H9 (cell line): ENCODE measurements at regions not wholly inside any gene's neighbourhood (a gene's known extent, or its start where the extent isn't known, plus 50 kb on each side); places are given as distances from the start of the nearest gene placed in this dataset.

ENCODE experiments used
- DNase-seq: peaks from one replicate; pipeline ENCODE4 v3.0.0-alpha.2; 2017
- H2AFZ ChIP-seq: one replicate; pipeline ENCODE4 v1.6.1; 2013; ENCODE audit warnings: mild to moderate bottlenecking, low read length, control low read depth, moderate library complexity
- H2AK5ac ChIP-seq: 2 replicates; pipeline ENCODE4 v1.6.1; 2013; ENCODE audit warnings: low read length, control low read depth, mixed read lengths; ENCODE audit not compliant: insufficient read length
- H2BK120ac ChIP-seq: one replicate; pipeline ENCODE4 v1.6.1; 2013; ENCODE audit warnings: low read depth, mild to moderate bottlenecking, low read length, control low read depth, inconsistent platforms; ENCODE audit not compliant: poor library complexity, severe bottlenecking
- H2BK12ac ChIP-seq: 2 replicates; pipeline ENCODE4 v1.6.1; 2013; ENCODE audit warnings: low read length, control low read depth, mixed read lengths, low read depth; ENCODE audit not compliant: insufficient read length
- H2BK15ac ChIP-seq: 2 replicates; pipeline ENCODE4 v1.6.1; 2013; ENCODE audit warnings: low read depth, low read length, control low read depth
- H2BK20ac ChIP-seq: one replicate; pipeline ENCODE4 v1.6.1; 2013; ENCODE audit warnings: low read depth, mild to moderate bottlenecking, low read length, control low read depth, inconsistent platforms; ENCODE audit not compliant: poor library complexity, severe bottlenecking
- H2BK5ac ChIP-seq: 2 replicates; pipeline ENCODE4 v1.6.1; 2013; ENCODE audit warnings: low read length, control low read depth, mixed read lengths; ENCODE audit not compliant: insufficient read length
- H3K14ac ChIP-seq: 2 replicates; pipeline ENCODE4 v1.6.1; 2013; ENCODE audit warnings: low read length, control low read depth; ENCODE audit not compliant: insufficient read depth
- H3K18ac ChIP-seq: 2 replicates; pipeline ENCODE4 v1.6.1; 2013; ENCODE audit warnings: low read depth, mild to moderate bottlenecking, mixed read lengths, low read length, control low read depth; ENCODE audit not compliant: insufficient read length
- H3K23ac ChIP-seq: 2 replicates; pipeline ENCODE4 v1.6.1; 2013; ENCODE audit warnings: low read length, control low read depth, mixed read lengths, low read depth; ENCODE audit not compliant: insufficient read length
- H3K23me2 ChIP-seq: 2 replicates; pipeline ENCODE4 v1.6.1; 2013; ENCODE audit warnings: low read depth, mild to moderate bottlenecking, mixed read lengths, low read length, control low read depth; ENCODE audit not compliant: insufficient read length, poor library complexity, severe bottlenecking
- H3K27ac ChIP-seq: 2 replicates; pipeline ENCODE4 v1.5.1; 2013; ENCODE audit warnings: low read length, control low read depth, mixed read lengths, low read depth; ENCODE audit not compliant: insufficient read length
- H3K27me3 ChIP-seq: 2 replicates; pipeline ENCODE4 v1.6.1; 2013; ENCODE audit warnings: low read length, control low read depth, inconsistent platforms; ENCODE audit not compliant: insufficient read depth
- H3K4ac ChIP-seq: 2 replicates; pipeline ENCODE4 v1.6.1; 2013; ENCODE audit warnings: low read depth, mild to moderate bottlenecking, control low read depth, inconsistent platforms, low read length, moderate library complexity
- H3K4me1 ChIP-seq: 2 replicates; pipeline ENCODE4 v1.6.1; 2013; ENCODE audit warnings: low read length, control low read depth, inconsistent platforms; ENCODE audit not compliant: insufficient read depth
- H3K4me2 ChIP-seq: 2 replicates; pipeline ENCODE4 v1.6.1; 2013; ENCODE audit warnings: low read length, control low read depth, mixed read lengths; ENCODE audit not compliant: insufficient read length, insufficient read depth
- H3K56ac ChIP-seq: 2 replicates; pipeline ENCODE4 v1.6.1; 2013; ENCODE audit warnings: low read depth, mild to moderate bottlenecking, mixed read lengths, low read length, control low read depth; ENCODE audit not compliant: insufficient read length
- H3K79me1 ChIP-seq: 2 replicates; pipeline ENCODE4 v1.6.1; 2013; ENCODE audit warnings: low read depth, mild to moderate bottlenecking, moderate library complexity, low read length, control low read depth, inconsistent platforms; ENCODE audit not compliant: insufficient read depth, poor library complexity, severe bottlenecking
- H3K79me2 ChIP-seq: 2 replicates; pipeline ENCODE4 v1.6.1; 2013; ENCODE audit warnings: low read length, control low read depth, inconsistent platforms; ENCODE audit not compliant: insufficient read depth
- H3K9ac ChIP-seq: 2 replicates; pipeline ENCODE4 v1.6.1; 2013; ENCODE audit warnings: low read length, control low read depth, mixed read lengths; ENCODE audit not compliant: insufficient read length; ENCODE audit errors: extremely low read depth
- H3K9me3 ChIP-seq: one replicate; pipeline ENCODE4 v1.6.1; 2013; ENCODE audit warnings: low read depth, low read length, inconsistent platforms; ENCODE audit not compliant: control insufficient read depth
- H3T11ph ChIP-seq: one replicate; pipeline ENCODE4 v1.6.1; 2013; ENCODE audit warnings: mild to moderate bottlenecking, low read length, control low read depth, inconsistent platforms
- H4K20me1 ChIP-seq: one replicate; pipeline ENCODE4 v1.6.1; 2013; ENCODE audit not compliant: control insufficient read depth, insufficient read length, insufficient read depth
- H4K5ac ChIP-seq: 2 replicates; pipeline ENCODE4 v1.6.1; 2013; ENCODE audit warnings: low read depth, mild to moderate bottlenecking, mixed read lengths, low read length, control low read depth; ENCODE audit not compliant: insufficient read length
- H4K8ac ChIP-seq: replicated peaks from 2 replicates; pipeline ENCODE4 v1.6.1; 2013; ENCODE audit warnings: low read length, control low read depth, mixed read lengths, low read depth; ENCODE audit not compliant: insufficient read length
- H4K91ac ChIP-seq: 2 replicates; pipeline ENCODE4 v1.6.1; 2013; ENCODE audit warnings: low read depth, mild to moderate bottlenecking, moderate library complexity, mixed read lengths, low read length, control low read depth; ENCODE audit not compliant: insufficient read length
- H3K27ac Mint-ChIP-seq, 3 experiments: 2 replicates in 2 of 3; 3 replicates in 1 of 3; pipeline ENCODE4 v1.8.0; 2020 to 2021; ENCODE audit warnings: mixed read lengths in 3 of 3, mild to moderate bottlenecking in 1 of 3, moderate library complexity in 1 of 3
- H3K27me3 Mint-ChIP-seq: 2 replicates; pipeline ENCODE4 v1.8.0; 2021; ENCODE audit warnings: low read depth, mild to moderate bottlenecking, moderate library complexity, mixed read lengths
- H3K36me3 Mint-ChIP-seq, 3 experiments: 2 replicates in 2 of 3; 3 replicates in 1 of 3; pipeline ENCODE4 v1.8.0; 2020 to 2021; ENCODE audit warnings: low read depth in 3 of 3, mixed read lengths in 3 of 3; ENCODE audit not compliant: insufficient read depth in 1 of 3
- H3K4me1 Mint-ChIP-seq, 2 experiments: 2 replicates each; pipeline ENCODE4 v1.8.0; 2020; ENCODE audit warnings: mixed read lengths in 2 of 2
- H3K4me3 Mint-ChIP-seq, 2 experiments: 2 replicates in 1 of 2; 3 replicates in 1 of 2; pipeline ENCODE4 v1.8.0; 2020 to 2021; ENCODE audit warnings: mild to moderate bottlenecking in 2 of 2, mixed read lengths in 2 of 2, moderate library complexity in 1 of 2
- H3K9me3 Mint-ChIP-seq, 2 experiments: 2 replicates in 1 of 2; 3 replicates in 1 of 2; pipeline ENCODE4 v1.8.0; 2020; ENCODE audit warnings: mild to moderate bottlenecking in 2 of 2, mixed read lengths in 2 of 2, moderate library complexity in 1 of 2
- WGBS: extraction: QIAGEN DNeasy Blood & Tissue Kit; methylation state at CpG from one replicate; pipeline ENCODE4 v1.1.7; 2013; ENCODE audit warnings: missing lambda C conversion rate, low lambda C conversion rate, mixed read lengths; ENCODE audit not compliant: insufficient read length; ENCODE audit errors: extremely low coverage; 5-methylcytosine and 5-hydroxymethylcytosine counted together
- TF ChIP-seq, protein P1 (sequence below): fragments of 200-600 bp; sonication (generic); conservative IDR thresholded peaks from 3 replicates; pipeline ENCODE4 v1.8.0; 2021; ENCODE audit warnings: antibody characterized with exemption, mild to moderate bottlenecking

- H3K79me2 ChIP-seq = no peaks in the 10 kb centered on the region
- no peak overlapping the region for H2AFZ ChIP-seq
- no peak overlapping the region for H2BK15ac ChIP-seq
- H3K4me2 ChIP-seq = no peak overlapping the region
- no peak overlapping the region for H2AK5ac ChIP-seq
- H3K4me1 ChIP-seq = no peaks in the 10 kb centered on the region
- H3K9ac ChIP-seq = no peak overlapping the region
- no peak overlapping the region for H4K91ac ChIP-seq
- no peaks in the 10 kb centered on the region for H4K20me1 ChIP-seq
- no peak overlapping the region for H3K23ac ChIP-seq
- H3K14ac ChIP-seq = no peak overlapping the region
- H4K5ac ChIP-seq = no peak overlapping the region
- no peak overlapping the region for H3K27ac ChIP-seq
- peak; percentile 26 for DNase-seq
- Mint-ChIP-seq H3K27ac (no peak overlapping the region; a peak in 2 of 7 replicates), H3K4me1 (peaks cover 20 to 25% of the 10 kb centered on the region in 2 experiments), H3K4me3 (no peak overlapping the region), H3K36me3 (peaks cover 0 to 5% (median 0%) of the 10 kb centered on the region in 3 experiments; a peak in 2 of 7 replicates), H3K9me3 (peaks cover 1 to 30% of the 10 kb centered on the region in 2 experiments), H3K27me3 (no peaks in the 10 kb centered on the region)
- no peaks in the 10 kb centered on the region for H3K23me2 ChIP-seq
- WGBS = no CpG with 5 or more reads among the region's 6 CpGs
- no peak overlapping the region for H3T11ph ChIP-seq
- no peak overlapping the region for H2BK12ac ChIP-seq
- H2BK20ac ChIP-seq = no peak overlapping the region
- no peak overlapping the region for H3K18ac ChIP-seq
- no peak overlapping the region for H4K8ac ChIP-seq
- H3K9me3 ChIP-seq = peaks cover 26% of the 10 kb centered on the region
- TF ChIP-seq, protein P1, sequence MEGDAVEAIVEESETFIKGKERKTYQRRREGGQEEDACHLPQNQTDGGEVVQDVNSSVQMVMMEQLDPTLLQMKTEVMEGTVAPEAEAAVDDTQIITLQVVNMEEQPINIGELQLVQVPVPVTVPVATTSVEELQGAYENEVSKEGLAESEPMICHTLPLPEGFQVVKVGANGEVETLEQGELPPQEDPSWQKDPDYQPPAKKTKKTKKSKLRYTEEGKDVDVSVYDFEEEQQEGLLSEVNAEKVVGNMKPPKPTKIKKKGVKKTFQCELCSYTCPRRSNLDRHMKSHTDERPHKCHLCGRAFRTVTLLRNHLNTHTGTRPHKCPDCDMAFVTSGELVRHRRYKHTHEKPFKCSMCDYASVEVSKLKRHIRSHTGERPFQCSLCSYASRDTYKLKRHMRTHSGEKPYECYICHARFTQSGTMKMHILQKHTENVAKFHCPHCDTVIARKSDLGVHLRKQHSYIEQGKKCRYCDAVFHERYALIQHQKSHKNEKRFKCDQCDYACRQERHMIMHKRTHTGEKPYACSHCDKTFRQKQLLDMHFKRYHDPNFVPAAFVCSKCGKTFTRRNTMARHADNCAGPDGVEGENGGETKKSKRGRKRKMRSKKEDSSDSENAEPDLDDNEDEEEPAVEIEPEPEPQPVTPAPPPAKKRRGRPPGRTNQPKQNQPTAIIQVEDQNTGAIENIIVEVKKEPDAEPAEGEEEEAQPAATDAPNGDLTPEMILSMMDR = no peak; the same call in 2 of the 3 replicates
- H2BK5ac ChIP-seq = no peak overlapping the region
- no peaks in the 10 kb centered on the region for H3K27me3 ChIP-seq
- H3K79me1 ChIP-seq = no peaks in the 10 kb centered on the region
- H2BK120ac ChIP-seq = no peak overlapping the region
- no peak overlapping the region for H3K56ac ChIP-seq
- no peak overlapping the region for H3K4ac ChIP-seq
These were observed 329.3 kb upstream of the RPS6KA3 start for GRCh38 chrX:20595928-20596575.
